WTC11 (cell line): ENCODE measurements at regions not wholly inside any gene's neighbourhood (a gene's known extent, or its start where the extent isn't known, plus 50 kb on each side); places are given as distances from the start of the nearest gene placed in this dataset.

Experiments used
- ATAC-seq: fragments of 200-7000 bp; cut with Tn5 transposase; 2 replicates; pipeline ENCODE4 v1.10.0; 2021; ENCODE audit warnings: mild to moderate bottlenecking, moderate library complexity
- CTCF ChIA-PET: fragments of 300-600 bp; sonication (Branson Sonifier 250); formaldehyde crosslinking; loops from one replicate; lab custom pipeline; 2021; ENCODE audit warnings: antibody characterized with exemption; lab: Charles Lee
- POLR2A ChIA-PET: fragments of 350-600 bp; sonication (Branson Sonifier 250); formaldehyde crosslinking; loops from one replicate; lab custom pipeline; 2021; ENCODE audit warnings: antibody characterized with exemption; lab: Charles Lee
- DNase-seq: peaks from one replicate; pipeline ENCODE4 v3.0.0; 2021; ENCODE audit warnings: low spot score
- H3K27ac Mint-ChIP-seq: 2 replicates; pipeline ENCODE4 v1.8.0; 2021; ENCODE audit warnings: mixed read lengths
- H3K27me3 Mint-ChIP-seq: 2 replicates; pipeline ENCODE4 v1.8.0; 2021; ENCODE audit warnings: low read depth, mild to moderate bottlenecking, moderate library complexity, mixed read lengths
- H3K36me3 Mint-ChIP-seq: 2 replicates; pipeline ENCODE4 v1.8.0; 2021; ENCODE audit warnings: mixed read lengths
- H3K4me1 Mint-ChIP-seq: 2 replicates; pipeline ENCODE4 v1.8.0; 2022; ENCODE audit warnings: mixed read lengths
- H3K4me3 Mint-ChIP-seq: 2 replicates; pipeline ENCODE4 v1.8.0; 2021; ENCODE audit warnings: mild to moderate bottlenecking, moderate library complexity, mixed read lengths
- H3K9me3 Mint-ChIP-seq: 2 replicates; pipeline ENCODE4 v1.8.0; 2021; ENCODE audit warnings: mixed read lengths
- AR ChIP-seq: fragments of 250-450 bp; sonication (Bioruptor Pico); IDR thresholded peaks from 2 replicates; pipeline ENCODE4 v1.9.0; 2021; ENCODE audit warnings: mild to moderate bottlenecking
- ATF6 ChIP-seq: sonication (generic); formaldehyde crosslinking; IDR thresholded peaks from 2 replicates; pipeline ENCODE4 v1.8.1; 2023; ENCODE audit warnings: mild to moderate bottlenecking, missing genetic modification reagents
- FOXJ3 ChIP-seq: sonication (generic); formaldehyde crosslinking; IDR thresholded peaks from 2 replicates; pipeline ENCODE4 v1.9.0; 2021; ENCODE audit warnings: missing genetic modification reagents, mild to moderate bottlenecking, borderline replicate concordance
- NR1H2 ChIP-seq: sonication (generic); formaldehyde crosslinking; IDR thresholded peaks from 2 replicates; pipeline ENCODE4 v1.9.0; 2021; ENCODE audit warnings: mild to moderate bottlenecking, moderate library complexity, missing genetic modification reagents
- OVOL2 ChIP-seq: fragments of 250-450 bp; sonication (Bioruptor Pico); IDR thresholded peaks from 2 replicates; pipeline ENCODE4 v1.9.0; 2021; ENCODE audit warnings: mild to moderate bottlenecking, borderline replicate concordance
- PRRX2 ChIP-seq: fragments of 250-450 bp; sonication (Bioruptor Pico); IDR thresholded peaks from 2 replicates; pipeline ENCODE4 v1.8.0; 2021; ENCODE audit warnings: mild to moderate bottlenecking
- TCF7 ChIP-seq: sonication (generic); formaldehyde crosslinking; IDR thresholded peaks from 2 replicates; pipeline ENCODE4 v1.8.0; 2022; ENCODE audit warnings: mild to moderate bottlenecking, low read depth, missing genetic modification reagents, moderate library complexity
- USF1 ChIP-seq: sonication (generic); formaldehyde crosslinking; IDR thresholded peaks from 2 replicates; pipeline ENCODE4 v1.8.0; 2022; ENCODE audit warnings: mild to moderate bottlenecking, missing genetic modification reagents
- ZNF317 ChIP-seq: sonication (generic); formaldehyde crosslinking; IDR thresholded peaks from 2 replicates; pipeline ENCODE4 v1.8.1; 2023; ENCODE audit warnings: low read depth, mild to moderate bottlenecking, moderate library complexity, missing genetic modification reagents, borderline replicate concordance
- TF ChIP-seq, protein P1 (sequence below): sonication (generic); formaldehyde crosslinking; IDR thresholded peaks from 2 replicates; pipeline ENCODE4 v1.8.1; 2023; ENCODE audit warnings: mild to moderate bottlenecking, missing genetic modification reagents
- TF ChIP-seq, protein P2 (sequence below): sonication (generic); formaldehyde crosslinking; IDR thresholded peaks from 2 replicates; pipeline ENCODE4 v1.8.1; 2022; ENCODE audit warnings: low read depth, missing genetic modification reagents, borderline replicate concordance
- TF ChIP-seq, protein P3 (sequence below): sonication (generic); formaldehyde crosslinking; IDR thresholded peaks from 2 replicates; pipeline ENCODE4 v1.8.0; 2022; ENCODE audit warnings: mild to moderate bottlenecking, missing genetic modification reagents

- TF ChIP-seq USF1 (CRISPR knock-in tag) (no peak), TCF7 (CRISPR knock-in tag) (no peak)
- TF ChIP-seq, all 79 proteins: peak for 0
Observed at GRCh38 chr15:31480356-31481025, 153.9 kb downstream of the KLF13 start (continued).

GRCh38 chr15:31481142-31481541 is 154.5 kb downstream of the KLF13 start:
- POLR2A ChIA-PET, result no interaction called here
- TF ChIP-seq FOXJ3 (no peak), AR (no peak), NR1H2 (CRISPR knock-in tag) (no peak), PRRX2 (CRISPR knock-in tag) (no peak), OVOL2 (CRISPR knock-in tag) (no peak), ZNF317 (no peak), ATF6 (CRISPR knock-in tag) (no peak)
- TF ChIP-seq, protein P1, sequence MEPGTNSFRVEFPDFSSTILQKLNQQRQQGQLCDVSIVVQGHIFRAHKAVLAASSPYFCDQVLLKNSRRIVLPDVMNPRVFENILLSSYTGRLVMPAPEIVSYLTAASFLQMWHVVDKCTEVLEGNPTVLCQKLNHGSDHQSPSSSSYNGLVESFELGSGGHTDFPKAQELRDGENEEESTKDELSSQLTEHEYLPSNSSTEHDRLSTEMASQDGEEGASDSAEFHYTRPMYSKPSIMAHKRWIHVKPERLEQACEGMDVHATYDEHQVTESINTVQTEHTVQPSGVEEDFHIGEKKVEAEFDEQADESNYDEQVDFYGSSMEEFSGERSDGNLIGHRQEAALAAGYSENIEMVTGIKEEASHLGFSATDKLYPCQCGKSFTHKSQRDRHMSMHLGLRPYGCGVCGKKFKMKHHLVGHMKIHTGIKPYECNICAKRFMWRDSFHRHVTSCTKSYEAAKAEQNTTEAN (CRISPR knock-in tag), result no peak
- TF ChIP-seq, protein P2, sequence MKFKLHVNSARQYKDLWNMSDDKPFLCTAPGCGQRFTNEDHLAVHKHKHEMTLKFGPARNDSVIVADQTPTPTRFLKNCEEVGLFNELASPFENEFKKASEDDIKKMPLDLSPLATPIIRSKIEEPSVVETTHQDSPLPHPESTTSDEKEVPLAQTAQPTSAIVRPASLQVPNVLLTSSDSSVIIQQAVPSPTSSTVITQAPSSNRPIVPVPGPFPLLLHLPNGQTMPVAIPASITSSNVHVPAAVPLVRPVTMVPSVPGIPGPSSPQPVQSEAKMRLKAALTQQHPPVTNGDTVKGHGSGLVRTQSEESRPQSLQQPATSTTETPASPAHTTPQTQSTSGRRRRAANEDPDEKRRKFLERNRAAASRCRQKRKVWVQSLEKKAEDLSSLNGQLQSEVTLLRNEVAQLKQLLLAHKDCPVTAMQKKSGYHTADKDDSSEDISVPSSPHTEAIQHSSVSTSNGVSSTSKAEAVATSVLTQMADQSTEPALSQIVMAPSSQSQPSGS, result no peak
- TF ChIP-seq, protein P3, sequence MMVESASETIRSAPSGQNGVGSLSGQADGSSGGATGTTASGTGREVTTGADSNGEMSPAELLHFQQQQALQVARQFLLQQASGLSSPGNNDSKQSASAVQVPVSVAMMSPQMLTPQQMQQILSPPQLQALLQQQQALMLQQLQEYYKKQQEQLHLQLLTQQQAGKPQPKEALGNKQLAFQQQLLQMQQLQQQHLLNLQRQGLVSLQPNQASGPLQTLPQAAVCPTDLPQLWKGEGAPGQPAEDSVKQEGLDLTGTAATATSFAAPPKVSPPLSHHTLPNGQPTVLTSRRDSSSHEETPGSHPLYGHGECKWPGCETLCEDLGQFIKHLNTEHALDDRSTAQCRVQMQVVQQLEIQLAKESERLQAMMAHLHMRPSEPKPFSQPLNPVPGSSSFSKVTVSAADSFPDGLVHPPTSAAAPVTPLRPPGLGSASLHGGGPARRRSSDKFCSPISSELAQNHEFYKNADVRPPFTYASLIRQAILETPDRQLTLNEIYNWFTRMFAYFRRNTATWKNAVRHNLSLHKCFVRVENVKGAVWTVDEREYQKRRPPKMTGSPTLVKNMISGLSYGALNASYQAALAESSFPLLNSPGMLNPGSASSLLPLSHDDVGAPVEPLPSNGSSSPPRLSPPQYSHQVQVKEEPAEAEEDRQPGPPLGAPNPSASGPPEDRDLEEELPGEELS (CRISPR knock-in tag), result no peak
- peaks cover 6% of the 10 kb centered on the region for H3K4me1 Mint-ChIP-seq
- DNase-seq (no peak), ATAC-seq (no peak)
- no peak overlapping the region for H3K27ac Mint-ChIP-seq
- H3K36me3 Mint-ChIP-seq, result peaks cover 8% of the 10 kb centered on the region
- H3K4me3 Mint-ChIP-seq, result no peak overlapping the region
- peaks cover 50% of the 10 kb centered on the region for H3K27me3 Mint-ChIP-seq
- CTCF ChIA-PET, result no interaction called here
- peaks cover 8% of the 10 kb centered on the region for H3K9me3 Mint-ChIP-seq
